RWPE2 (cell line): ENCODE measurements at regions not wholly inside any gene's neighbourhood (a gene's known extent, or its start where the extent isn't known, plus 50 kb on each side); places are given as distances from the start of the nearest gene placed in this dataset.

Source experiments
- ATAC-seq: fragments of 200-7000 bp; cut with Tn5 transposase; 3 replicates; pipeline ENCODE4 v1.9.1; 2021; ENCODE audit warnings: low read depth
- DNase-seq: peaks from one replicate; pipeline ENCODE4 v3.0.0-alpha.2; 2020; ENCODE audit warnings: low spot score
- H3K27ac ChIP-seq: fragments of 450-650 bp; 2 replicates; pipeline ENCODE4 v1.5.1; 2017; ENCODE audit warnings: mild to moderate bottlenecking; ENCODE audit not compliant: poor library complexity, severe bottlenecking
- H3K27me3 ChIP-seq: fragments of 250-450 bp; sonication (Bioruptor Pico); 2 replicates; pipeline ENCODE4 v1.5.1; 2021; ENCODE audit warnings: mild to moderate bottlenecking, moderate library complexity; ENCODE audit not compliant: insufficient read depth, poor library complexity, severe bottlenecking
- H3K36me3 ChIP-seq: fragments of 250-450 bp; sonication (Bioruptor Pico); 2 replicates; pipeline ENCODE4 v1.5.1; 2020; ENCODE audit warnings: low read depth, mild to moderate bottlenecking, moderate library complexity
- H3K4me1 ChIP-seq: fragments of 250-450 bp; sonication (Bioruptor Pico); 2 replicates; pipeline ENCODE4 v1.5.1; 2021; ENCODE audit warnings: mild to moderate bottlenecking, moderate library complexity; ENCODE audit not compliant: insufficient read depth, poor library complexity, severe bottlenecking
- H3K4me3 ChIP-seq: fragments of 250-450 bp; sonication (Bioruptor Pico); 2 replicates; pipeline ENCODE4 v1.5.1; 2021; ENCODE audit warnings: mild to moderate bottlenecking, moderate library complexity; ENCODE audit not compliant: severe bottlenecking
- H3K9me3 ChIP-seq: fragments of 250-450 bp; sonication (Bioruptor Pico); 2 replicates; pipeline ENCODE4 v1.5.1; 2021; ENCODE audit warnings: mild to moderate bottlenecking, moderate library complexity; ENCODE audit not compliant: severe bottlenecking
- CTCF ChIP-seq: fragments of 450-650 bp; IDR thresholded peaks from one replicate; pipeline ENCODE4 v1.5.1; 2017; ENCODE audit warnings: mild to moderate bottlenecking, moderate library complexity; ENCODE audit not compliant: poor library complexity, severe bottlenecking

GRCh38 chr5:98631311-98632054 lies 142.0 kb upstream of the RGMB start:
- Histone ChIP-seq H3K27ac (peak overlapping the region; percentile 87), H3K4me1 (peaks cover 19% of the 10 kb centered on the region), H3K4me3 (no peak overlapping the region), H3K36me3 (no peaks in the 10 kb centered on the region), H3K27me3 (no peaks in the 10 kb centered on the region), H3K9me3 (no peaks in the 10 kb centered on the region)
- no peak for TF ChIP-seq CTCF
- ATAC-seq, result peak; percentile 99
- DNase-seq, result no peak

GRCh38 chr5:98635656-98636055 lies 137.8 kb upstream of the RGMB start:
- ATAC-seq (no peak), DNase-seq (no peak)
- Histone ChIP-seq H3K27me3 (no peaks in the 10 kb centered on the region), H3K9me3 (no peaks in the 10 kb centered on the region), H3K36me3 (no peaks in the 10 kb centered on the region), H3K27ac (no peak overlapping the region), H3K4me3 (no peak overlapping the region), H3K4me1 (peaks cover 19% of the 10 kb centered on the region)
- TF ChIP-seq CTCF, result no peak

GRCh38 chr5:98637116-98637515 lies 136.3 kb upstream of the RGMB start:
- no peak for ATAC-seq
- no peak overlapping the region for H3K27ac ChIP-seq
- H3K4me3 ChIP-seq, result no peak overlapping the region
- peaks cover 5% of the 10 kb centered on the region for H3K4me1 ChIP-seq
- H3K36me3 ChIP-seq, result no peaks in the 10 kb centered on the region
- H3K27me3 ChIP-seq, result no peaks in the 10 kb centered on the region
- TF ChIP-seq CTCF, result no peak
- H3K9me3 ChIP-seq, result no peaks in the 10 kb centered on the region
- DNase-seq, result no peak

GRCh38 chr5:98637557-98637956 lies 135.9 kb upstream of the RGMB start:
- peaks cover under 1% of the 10 kb centered on the region for H3K4me1 ChIP-seq
- no peaks in the 10 kb centered on the region for H3K27me3 ChIP-seq
- no peak overlapping the region for H3K27ac ChIP-seq
- no peak for TF ChIP-seq CTCF
- H3K36me3 ChIP-seq, result no peaks in the 10 kb centered on the region
- no peak for DNase-seq
- no peak for ATAC-seq
- no peaks in the 10 kb centered on the region for H3K9me3 ChIP-seq
- H3K4me3 ChIP-seq, result no peak overlapping the region

- ATAC-seq (no peak), DNase-seq (no peak)
- Histone ChIP-seq H3K4me3 (no peak overlapping the region), H3K36me3 (no peaks in the 10 kb centered on the region), H3K9me3 (no peaks in the 10 kb centered on the region), H3K4me1 (no peaks in the 10 kb centered on the region), H3K27me3 (no peaks in the 10 kb centered on the region), H3K27ac (no peak overlapping the region)
- TF ChIP-seq CTCF, result no peak
Observed at GRCh38 chr5:98638111-98638510, 135.4 kb upstream of the RGMB start.
